HFF-Myc (cell line): ENCODE measurements at regions not wholly inside any gene's neighbourhood (a gene's known extent, or its start where the extent isn't known, plus 50 kb on each side); places are given as distances from the start of the nearest gene placed in this dataset.

Experiments
- DNase-seq: peaks from one replicate; pipeline ENCODE4 v3.0.0-alpha.2; 2011; ENCODE audit warnings: low read depth; ENCODE audit errors: extremely low read depth
- H3K4me3 ChIP-seq: replicated peaks from 2 replicates; pipeline ENCODE4 v1.5.1; 2011; ENCODE audit warnings: low read depth, mild to moderate bottlenecking, control low read depth, low read length
- TF ChIP-seq, protein P1 (sequence below): IDR thresholded peaks from 2 replicates; pipeline ENCODE4 v1.5.1; 2012; ENCODE audit warnings: mild to moderate bottlenecking, low read depth, low read length, control low read depth; ENCODE audit errors: missing control alignments

DNA sequence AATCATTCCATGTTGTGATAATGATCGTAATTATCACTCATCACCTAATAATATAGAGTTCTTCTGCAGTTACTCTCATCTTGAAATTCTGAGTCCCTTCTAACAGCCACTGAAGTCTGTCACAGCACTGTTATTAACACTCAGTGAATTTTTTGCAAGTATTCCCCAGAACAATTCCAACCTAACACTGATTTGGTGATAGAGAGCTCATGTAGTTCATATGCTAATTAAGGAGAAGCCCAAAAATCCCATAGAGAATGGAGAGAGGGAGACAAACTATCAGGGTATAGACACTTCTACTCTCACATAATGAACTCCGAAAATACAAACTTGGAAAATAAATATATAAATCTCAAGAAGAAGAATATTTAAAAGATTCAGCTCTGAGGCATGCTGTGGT lies 1253.4 kb upstream of the NXPH2 start:
- TF ChIP-seq, protein P1, sequence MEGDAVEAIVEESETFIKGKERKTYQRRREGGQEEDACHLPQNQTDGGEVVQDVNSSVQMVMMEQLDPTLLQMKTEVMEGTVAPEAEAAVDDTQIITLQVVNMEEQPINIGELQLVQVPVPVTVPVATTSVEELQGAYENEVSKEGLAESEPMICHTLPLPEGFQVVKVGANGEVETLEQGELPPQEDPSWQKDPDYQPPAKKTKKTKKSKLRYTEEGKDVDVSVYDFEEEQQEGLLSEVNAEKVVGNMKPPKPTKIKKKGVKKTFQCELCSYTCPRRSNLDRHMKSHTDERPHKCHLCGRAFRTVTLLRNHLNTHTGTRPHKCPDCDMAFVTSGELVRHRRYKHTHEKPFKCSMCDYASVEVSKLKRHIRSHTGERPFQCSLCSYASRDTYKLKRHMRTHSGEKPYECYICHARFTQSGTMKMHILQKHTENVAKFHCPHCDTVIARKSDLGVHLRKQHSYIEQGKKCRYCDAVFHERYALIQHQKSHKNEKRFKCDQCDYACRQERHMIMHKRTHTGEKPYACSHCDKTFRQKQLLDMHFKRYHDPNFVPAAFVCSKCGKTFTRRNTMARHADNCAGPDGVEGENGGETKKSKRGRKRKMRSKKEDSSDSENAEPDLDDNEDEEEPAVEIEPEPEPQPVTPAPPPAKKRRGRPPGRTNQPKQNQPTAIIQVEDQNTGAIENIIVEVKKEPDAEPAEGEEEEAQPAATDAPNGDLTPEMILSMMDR = no peak
- H3K4me3 ChIP-seq = no peak overlapping the region
- DNase-seq = no peak

DNA sequence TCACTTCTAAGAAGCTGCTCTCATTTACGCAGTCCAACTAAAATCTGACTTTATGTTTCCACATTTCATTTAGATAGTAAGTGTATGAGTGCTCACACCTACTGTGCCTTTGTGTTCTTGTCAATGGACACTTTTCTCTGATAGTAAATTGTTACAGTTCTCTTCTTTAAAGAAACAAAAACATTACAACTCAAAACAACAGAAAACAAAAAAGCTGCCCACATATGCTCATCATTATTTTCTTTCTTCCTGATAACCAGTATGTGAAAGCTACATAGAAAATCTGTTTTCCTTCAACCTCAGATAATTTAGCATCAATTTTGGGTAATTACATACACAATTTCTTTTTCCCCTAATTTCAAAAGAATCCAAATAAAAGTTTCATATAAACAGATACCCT lies 1247.8 kb upstream of the NXPH2 start:
- TF ChIP-seq, protein P1 = no peak
- DNase-seq = no peak
- no peak overlapping the region for H3K4me3 ChIP-seq

DNA sequence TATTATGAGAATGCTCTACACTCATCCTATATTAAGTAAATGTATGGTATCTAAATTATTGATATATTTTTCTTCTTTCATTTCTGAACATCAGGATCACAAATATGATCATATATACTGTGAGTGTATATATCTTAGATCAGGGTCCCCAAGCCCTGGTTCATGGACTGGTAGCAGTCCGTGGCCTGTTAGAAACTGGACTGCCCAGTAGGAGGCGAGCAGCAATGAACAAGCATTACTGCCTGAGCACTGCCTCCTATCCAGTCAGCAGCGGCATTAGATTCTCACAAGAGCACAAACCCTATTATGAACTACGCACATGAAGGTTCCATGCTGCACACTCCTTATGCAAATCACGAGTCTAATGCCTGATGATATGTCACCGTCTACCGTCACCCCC lies 1247.1 kb upstream of the NXPH2 start:
- H3K4me3 ChIP-seq = no peak overlapping the region
- no peak for DNase-seq
- TF ChIP-seq, protein P1 = no peak

DNA sequence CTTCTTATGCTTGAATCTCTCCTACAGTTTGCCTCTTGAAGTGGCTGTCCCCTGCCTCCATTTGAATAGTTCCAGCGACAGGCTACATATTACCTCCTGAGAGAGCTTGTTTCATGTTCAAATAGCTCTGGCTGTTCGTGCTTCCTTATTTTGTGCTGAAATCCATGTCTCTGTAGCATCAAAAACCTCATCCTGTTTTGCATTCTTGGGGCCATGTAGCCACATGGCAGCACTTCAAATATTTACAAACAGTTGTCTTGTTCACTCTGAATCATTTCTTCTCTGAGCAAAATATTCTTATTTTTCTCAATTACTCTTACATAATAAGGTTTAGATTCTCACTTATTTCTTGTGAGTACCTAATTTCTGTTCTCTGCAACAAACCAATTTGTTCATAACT lies 1243.1 kb upstream of the NXPH2 start:
- TF ChIP-seq, protein P1 = no peak
- DNase-seq = no peak
- no peak overlapping the region for H3K4me3 ChIP-seq

DNA sequence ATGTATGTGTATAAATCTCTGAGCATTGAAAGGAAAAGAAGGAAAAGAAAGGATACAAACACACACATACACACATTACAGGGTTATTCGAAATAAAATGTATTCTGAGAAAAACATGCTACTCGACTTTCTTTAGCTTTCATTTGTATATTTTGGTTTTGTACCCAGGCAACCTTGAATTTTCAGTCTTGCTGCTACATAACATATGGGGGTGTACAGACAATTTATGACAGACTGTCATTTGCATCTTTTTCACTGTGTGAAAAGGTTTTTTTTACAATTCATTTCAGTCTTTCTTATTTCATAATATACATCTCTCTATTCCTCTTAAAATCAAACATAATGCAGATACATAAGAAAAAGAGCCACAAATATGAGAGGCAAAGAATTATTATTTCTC lies 1238.4 kb upstream of the NXPH2 start:
- TF ChIP-seq, protein P1 = no peak
- no peak overlapping the region for H3K4me3 ChIP-seq
- DNase-seq = no peak

DNA sequence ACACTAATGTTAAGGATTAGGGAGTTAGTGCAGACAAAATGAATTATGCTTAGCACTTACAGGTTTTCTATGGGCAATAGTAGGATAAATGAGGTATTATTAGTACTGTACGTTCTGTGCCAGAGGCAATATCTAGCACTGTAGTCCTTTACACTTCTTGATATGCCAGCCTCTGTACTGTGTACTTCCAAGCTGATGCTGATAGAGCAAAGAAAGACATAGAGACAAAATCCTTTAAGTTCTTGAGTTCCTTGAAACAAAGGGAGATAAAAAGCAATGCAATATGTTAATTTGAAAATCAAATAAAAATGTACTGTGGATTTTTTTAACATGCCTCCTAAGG lies 1234.0 kb upstream of the NXPH2 start:
- DNase-seq = no peak
- H3K4me3 ChIP-seq = no peak overlapping the region
- TF ChIP-seq, protein P1 = no peak

DNA sequence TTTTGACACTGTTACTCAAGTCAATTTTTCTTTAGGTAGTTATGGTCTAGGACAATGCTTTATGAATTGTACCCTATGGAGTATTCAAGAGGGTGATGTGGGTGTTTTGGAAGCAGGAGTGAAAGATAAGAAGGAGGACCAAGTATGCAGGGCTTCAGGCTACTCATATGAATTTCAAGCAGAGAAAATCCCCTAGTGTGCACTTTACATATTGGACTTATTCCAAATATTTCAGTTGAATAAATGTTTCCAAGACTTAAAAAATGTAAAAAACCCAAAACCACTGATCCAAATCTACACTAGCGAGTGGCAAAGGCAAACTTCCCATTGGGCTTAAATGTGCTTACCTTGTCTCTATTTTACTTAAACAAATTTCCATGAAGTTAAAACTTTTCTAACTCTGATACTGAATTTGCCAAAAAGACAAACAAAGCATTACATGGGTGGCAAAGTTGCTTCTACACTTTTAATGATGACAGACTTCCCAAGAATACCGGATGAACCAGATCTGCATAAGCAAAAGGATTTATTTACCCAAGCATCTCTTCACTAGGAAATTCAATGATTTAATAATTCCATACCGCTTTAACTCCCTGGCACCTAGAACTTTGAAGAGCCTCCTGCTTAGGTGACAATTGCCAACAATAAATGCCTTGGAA lies 1233.5 kb upstream of the NXPH2 start:
- H3K4me3 ChIP-seq = no peak overlapping the region
- no peak for DNase-seq
- TF ChIP-seq, protein P1 = no peak
